Thymus (tissue), 11 donors: ENCODE measurements at regions not wholly inside any gene's neighbourhood (a gene's known extent, or its start where the extent isn't known, plus 50 kb on each side); places are given as distances from the start of the nearest gene placed in this dataset.

Experiments used
- DNase-seq, 9 donors: peaks; one replicate each; pipeline ENCODE4 v3.0.0-alpha.2; 2013; ENCODE audit warnings: low spot score in 9 of 9, low read depth in 6 of 9, missing footprints in 1 of 9
- H3K27ac ChIP-seq, 2 donors: one replicate each; pipeline ENCODE4 v1.5.1; 2013; ENCODE audit warnings: control low read depth in 1 of 2, low read depth in 1 of 2, low read length in 1 of 2, mild to moderate bottlenecking in 1 of 2, moderate library complexity in 1 of 2
- H3K27me3 ChIP-seq, 2 donors: one replicate each; pipeline ENCODE4 v1.5.1; 2013; ENCODE audit warnings: low read length in 1 of 2; ENCODE audit not compliant: control insufficient read depth in 2 of 2, insufficient read depth in 1 of 2
- H3K36me3 ChIP-seq, 2 donors: one replicate each; pipeline ENCODE4 v1.5.1; 2013; ENCODE audit warnings: low read length in 1 of 2, mild to moderate bottlenecking in 1 of 2, moderate library complexity in 1 of 2; ENCODE audit not compliant: control insufficient read depth in 2 of 2, insufficient read depth in 2 of 2
- H3K4me1 ChIP-seq, 2 donors: one replicate each; pipeline ENCODE4 v1.5.1; 2013; ENCODE audit warnings: low read length in 2 of 2; ENCODE audit not compliant: control insufficient read depth in 2 of 2, insufficient read depth in 2 of 2
- H3K4me3 ChIP-seq, 2 donors: one replicate each; pipeline ENCODE4 v1.5.1; 2013; ENCODE audit warnings: low read length in 2 of 2, control low read depth in 1 of 2, mild to moderate bottlenecking in 1 of 2
- H3K9me3 ChIP-seq, 2 donors: one replicate each; pipeline ENCODE4 v1.5.1; 2013; ENCODE audit warnings: low read length in 1 of 2, mild to moderate bottlenecking in 1 of 2; ENCODE audit not compliant: control insufficient read depth in 2 of 2, insufficient read depth in 1 of 2
- WGBS: extraction: QIAGEN DNeasy Blood & Tissue Kit; methylation state at CpG from one replicate; pipeline ENCODE4 v1.1.7; 2013; 5-methylcytosine and 5-hydroxymethylcytosine counted together
- donor health status: healthy.

DNA sequence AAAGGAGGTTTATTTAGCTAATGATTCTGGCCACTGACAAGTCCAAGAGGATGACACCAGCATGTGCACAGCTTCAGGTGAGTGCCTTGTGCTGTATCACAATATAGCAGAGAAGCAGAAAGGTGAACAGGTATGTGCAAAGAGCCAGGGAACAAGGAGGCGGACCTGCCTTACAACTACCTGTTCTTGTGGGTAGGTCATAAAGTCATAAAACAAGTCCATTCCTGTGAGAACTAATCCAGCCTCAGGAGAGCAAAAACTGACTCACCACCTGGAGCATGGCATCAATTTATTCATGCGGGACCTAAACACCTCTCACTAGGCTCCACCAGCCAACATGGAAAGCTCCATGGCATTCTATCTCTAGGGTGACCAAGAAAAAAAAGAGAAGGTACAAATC is 234.2 kb downstream of the ASXL3 start:
- no peaks in the 10 kb centered on the region for H3K27me3 ChIP-seq
- H3K9me3 ChIP-seq: no peaks in the 10 kb centered on the region
- WGBS: 95% methylated on average over 2 of the region's 2 CpGs
- DNase-seq: no peak
- no peaks in the 10 kb centered on the region for H3K4me1 ChIP-seq
- H3K36me3 ChIP-seq: no peaks in the 10 kb centered on the region
- H3K4me3 ChIP-seq: no peak overlapping the region
- no peak overlapping the region for H3K27ac ChIP-seq

DNA sequence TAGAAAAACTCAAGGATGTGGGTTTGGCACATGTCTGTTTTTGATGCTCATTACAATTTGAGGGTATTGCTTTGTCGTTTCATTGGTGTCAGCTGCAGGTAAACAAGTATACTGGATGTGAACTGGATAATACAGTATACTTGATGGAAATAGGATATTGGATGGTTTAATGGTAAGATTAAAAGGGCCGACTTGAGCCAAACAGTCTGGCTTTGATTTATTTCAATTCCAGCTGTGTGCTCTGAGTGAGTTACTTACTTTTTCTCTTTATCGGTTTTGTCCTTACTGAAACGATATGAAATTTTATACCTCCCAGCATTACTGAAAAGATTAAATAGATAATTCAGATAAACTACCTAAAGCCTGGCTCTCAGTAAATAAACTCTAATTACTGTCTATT is 227.6 kb downstream of the ASXL3 start:
- Histone ChIP-seq H3K27ac (no peak overlapping the region), H3K9me3 (no peaks in the 10 kb centered on the region), H3K4me1 (no peaks in the 10 kb centered on the region), H3K36me3 (no peaks in the 10 kb centered on the region), H3K4me3 (no peak overlapping the region), H3K27me3 (no peaks in the 10 kb centered on the region)
- DNase-seq: no peak
- 88% methylated on average over 4 of the region's 4 CpGs for WGBS

DNA sequence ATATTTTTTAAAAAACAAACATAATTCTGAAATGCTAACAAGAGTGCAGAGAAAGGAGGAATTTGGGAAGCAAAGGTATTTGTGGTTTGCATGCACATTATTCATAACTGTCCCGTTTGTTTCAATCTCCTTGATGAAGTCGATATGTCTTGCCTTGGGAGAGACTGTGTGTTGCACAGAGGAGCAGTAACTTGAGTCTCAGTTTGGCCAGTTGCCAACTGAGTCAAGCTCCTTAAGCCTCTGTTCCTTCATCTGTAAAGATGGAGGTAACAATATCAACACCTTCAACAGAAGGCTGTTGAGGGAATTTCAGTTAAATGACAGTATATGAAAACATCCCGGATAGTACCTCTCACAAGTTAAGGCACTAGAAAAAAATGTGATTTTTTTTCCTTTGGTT is 226.2 kb downstream of the ASXL3 start:
- Histone ChIP-seq H3K27me3 (no peaks in the 10 kb centered on the region), H3K9me3 (no peaks in the 10 kb centered on the region), H3K27ac (no peak overlapping the region), H3K4me1 (no peaks in the 10 kb centered on the region), H3K4me3 (no peak overlapping the region), H3K36me3 (no peaks in the 10 kb centered on the region)
- peak in 1 of 9 donors; percentile 18 for DNase-seq
- 70% methylated on average over 3 of the region's 3 CpGs for WGBS

DNA sequence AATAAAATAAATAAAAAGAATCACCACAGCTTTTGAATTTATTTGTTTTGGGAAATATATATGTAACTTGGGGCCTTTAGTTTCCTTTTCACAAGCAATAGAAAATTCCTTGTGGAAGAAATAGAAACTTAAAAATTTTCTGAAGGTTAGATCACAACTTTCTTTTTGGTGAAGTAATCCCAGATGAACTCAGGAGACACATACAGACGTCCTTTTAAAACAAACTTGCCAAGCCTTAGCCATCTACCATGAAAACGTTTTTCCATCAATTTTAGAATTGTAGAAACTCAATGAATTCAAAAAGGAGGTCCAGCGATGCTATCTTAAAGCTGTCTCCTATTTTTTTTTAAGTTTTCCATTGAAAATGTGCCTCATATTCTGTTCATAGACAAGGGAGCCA is 225.6 kb downstream of the ASXL3 start:
- WGBS: 64% methylated on average over 3 of the region's 3 CpGs
- no peaks in the 10 kb centered on the region for H3K27me3 ChIP-seq
- no peak for DNase-seq
- no peaks in the 10 kb centered on the region for H3K9me3 ChIP-seq
- no peak overlapping the region for H3K4me3 ChIP-seq
- H3K4me1 ChIP-seq: no peaks in the 10 kb centered on the region
- no peak overlapping the region for H3K27ac ChIP-seq
- no peaks in the 10 kb centered on the region for H3K36me3 ChIP-seq

DNA sequence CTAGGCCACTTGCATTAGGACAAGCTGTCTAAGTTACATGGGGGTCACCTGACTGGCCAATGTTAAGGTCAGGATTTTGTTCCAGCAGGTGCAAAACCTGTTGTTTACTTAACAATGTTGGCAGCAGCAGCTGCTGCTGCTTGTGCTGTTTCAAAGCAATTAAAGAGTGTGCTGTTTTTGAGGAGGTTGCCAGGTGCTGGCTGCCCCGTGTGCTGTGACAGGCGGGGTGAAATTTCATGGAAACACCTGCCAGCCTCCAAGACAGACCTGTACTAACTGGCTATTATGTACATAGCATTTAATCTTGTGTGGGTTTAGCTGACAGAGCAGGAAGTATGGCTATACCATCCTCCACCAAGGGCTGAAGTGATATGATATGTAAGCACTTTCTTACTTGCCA is 224.9 kb downstream of the ASXL3 start:
- Histone ChIP-seq H3K4me3 (no peak overlapping the region), H3K9me3 (no peaks in the 10 kb centered on the region), H3K27me3 (no peaks in the 10 kb centered on the region), H3K36me3 (no peaks in the 10 kb centered on the region), H3K27ac (no peak overlapping the region), H3K4me1 (no peaks in the 10 kb centered on the region)
- peak in 1 of 9 donors; percentile 23 for DNase-seq
- WGBS: 21% methylated on average over 2 of the region's 2 CpGs
